A549 (cell line): ENCODE measurements at regions not wholly inside any gene's neighbourhood (a gene's known extent, or its start where the extent isn't known, plus 50 kb on each side); places are given as distances from the start of the nearest gene placed in this dataset.

ENCODE experiments used
- ATAC-seq, 2 experiments: fragments of 200-7000 bp in 1 of 2; fragments of >200 bp in 1 of 2; cut with Nextera tagmentation in 1 of 2; cut with Tn5 transposase in 1 of 2; 3 replicates each; pipeline versions ENCODE4 v1.8.0 to v1.9.1; 2018 to 2020; ENCODE audit warnings: mild to moderate bottlenecking in 1 of 2, moderate library complexity in 1 of 2
- CTCF ChIA-PET: fragments of 300-600 bp; sonication (Branson Sonifier 250); formaldehyde crosslinking; extraction: SDS; loops from one replicate; lab custom pipeline; 2021; ENCODE audit warnings: antibody characterized with exemption, inconsistent platforms; lab: Yijun Ruan, JAX
- POLR2A ChIA-PET: fragments of 350-600 bp; formaldehyde crosslinking; extraction: SDS; loops from one replicate; lab custom pipeline; 2021; ENCODE audit warnings: antibody characterized with exemption, inconsistent platforms; lab: Yijun Ruan, JAX
- DNase-seq, 2 experiments: peaks; one replicate each; pipeline versions ENCODE4 v3.0.0 to v3.0.0-alpha.2; 2011 to 2016; ENCODE audit warnings: low read depth in 1 of 2, low spot score in 1 of 2
- FAIRE-seq: peaks from 2 replicates; lab custom pipeline; 2011; peaks lifted over from hg19 to GRCh38; lab: Jason Lieb, UNC
- H3K27ac ChIP-seq, 2 experiments: fragments of >200 bp; sonication (Bioruptor Twin); formaldehyde crosslinking; 3 replicates each; pipeline ENCODE4 v1.5.1; 2016 to 2017
- H3K4me1 ChIP-seq: fragments of >200 bp; sonication (Bioruptor Twin); formaldehyde crosslinking; 3 replicates; pipeline ENCODE4 v1.6.1; 2016
- H3K4me2 ChIP-seq: fragments of >200 bp; sonication (Bioruptor Twin); formaldehyde crosslinking; 3 replicates; pipeline ENCODE4 v1.6.1; 2016
- H3K4me3 ChIP-seq: fragments of >200 bp; sonication (Bioruptor Twin); formaldehyde crosslinking; 3 replicates; pipeline ENCODE4 v1.5.1; 2016
- H3K9me3 ChIP-seq: fragments of >200 bp; sonication (Bioruptor Twin); formaldehyde crosslinking; 3 replicates; pipeline ENCODE4 v1.6.1; 2016
- BCL3 ChIP-seq: fragments of >200 bp; sonication (Bioruptor Twin); formaldehyde crosslinking; IDR thresholded peaks from 3 replicates; pipeline ENCODE4 v1.6.1; 2016
- BHLHE40 ChIP-seq: IDR thresholded peaks from 2 replicates; pipeline ENCODE4 v1.6.1; 2012; ENCODE audit warnings: low read depth, low read length, inconsistent platforms
- CHD4 ChIP-seq: fragments of 200-600 bp; sonication (generic); IDR thresholded peaks from 2 replicates; pipeline ENCODE4 v1.6.1; 2016; ENCODE audit warnings: antibody characterized with exemption, mild to moderate bottlenecking, borderline replicate concordance
- EHF ChIP-seq: fragments of 250-450 bp; sonication (Bioruptor Pico); IDR thresholded peaks from 2 replicates; pipeline ENCODE4 v1.5.0; 2020; ENCODE audit warnings: mild to moderate bottlenecking
- EHMT2 ChIP-seq: fragments of 200-600 bp; sonication (generic); IDR thresholded peaks from 2 replicates; pipeline ENCODE4 v1.6.1; 2016; ENCODE audit warnings: antibody characterized with exemption, low read depth, mild to moderate bottlenecking, moderate library complexity
- ESRRA ChIP-seq: fragments of 150-350 bp; IDR thresholded peaks from 2 replicates; pipeline ENCODE4 v1.6.1; 2014; ENCODE audit warnings: mild to moderate bottlenecking, low read length, borderline replicate concordance
- FOSL2 ChIP-seq, 2 experiments: fragments of 450-650 bp in 1 of 2; fragments of >200 bp in 1 of 2; sonication (Bioruptor Twin) in 1 of 2; formaldehyde crosslinking; IDR thresholded peaks; 2 replicates each; pipeline versions ENCODE4 v1.5.0 to v1.6.1; 2016 to 2020; ENCODE audit warnings: mild to moderate bottlenecking in 1 of 2, moderate library complexity in 1 of 2
- GATA3 ChIP-seq: IDR thresholded peaks from 2 replicates; pipeline ENCODE4 v1.6.1; 2012; ENCODE audit warnings: borderline replicate concordance
- HDAC2 ChIP-seq: fragments of 200-600 bp; sonication (generic); IDR thresholded peaks from 2 replicates; pipeline ENCODE4 v1.6.1; 2016
- HES2 ChIP-seq: fragments of >200 bp; sonication (Bioruptor Twin); formaldehyde crosslinking; IDR thresholded peaks from 2 replicates; pipeline ENCODE4 v1.6.1; 2016
- HEYL ChIP-seq: fragments of 250-450 bp; sonication (Bioruptor Pico); IDR thresholded peaks from 2 replicates; pipeline ENCODE4 v1.8.0; 2021; ENCODE audit warnings: mild to moderate bottlenecking, moderate library complexity
- JUN ChIP-seq, 2 experiments: fragments of >200 bp; sonication (Bioruptor Twin); formaldehyde crosslinking; IDR thresholded peaks; 2 replicates in 1 of 2; 3 replicates in 1 of 2; pipeline ENCODE4 v1.6.1; 2016 to 2017
- JUNB ChIP-seq: fragments of >200 bp; sonication (Bioruptor Twin); formaldehyde crosslinking; IDR thresholded peaks from 2 replicates; pipeline ENCODE4 v1.6.1; 2016
- MAX ChIP-seq: IDR thresholded peaks from 2 replicates; pipeline ENCODE4 v1.6.1; 2012
- MAZ ChIP-seq: fragments of 150-350 bp; IDR thresholded peaks from 2 replicates; pipeline ENCODE4 v1.6.1; 2014; ENCODE audit warnings: antibody characterized with exemption, low read depth, low read length, borderline replicate concordance
- MYC ChIP-seq: IDR thresholded peaks from 2 replicates; pipeline ENCODE4 v1.6.1; 2012; ENCODE audit warnings: mild to moderate bottlenecking, inconsistent platforms, low read length, improper control_type of control experiment, borderline replicate concordance
- NR3C1 ChIP-seq: fragments of >200 bp; sonication (Bioruptor Twin); formaldehyde crosslinking; IDR thresholded peaks from 3 replicates; pipeline ENCODE4 v1.6.1; 2017
- PBX3 ChIP-seq: IDR thresholded peaks from 2 replicates; pipeline ENCODE4 v1.6.1; 2012
- POLR2A ChIP-seq: IDR thresholded peaks from 2 replicates; pipeline ENCODE4 v1.6.1; 2012; ENCODE audit warnings: mild to moderate bottlenecking, low read length
- RAD21 ChIP-seq, 2 experiments: fragments of >200 bp in 1 of 2; sonication (Bioruptor Twin) in 1 of 2; formaldehyde crosslinking in 1 of 2; IDR thresholded peaks in 1 of 2; conservative IDR thresholded peaks in 1 of 2; 2 replicates in 1 of 2; 3 replicates in 1 of 2; pipeline ENCODE4 v1.6.1; 2012 to 2018; ENCODE audit warnings: inconsistent platforms in 1 of 2
- REST ChIP-seq: fragments of 200-600 bp; sonication (generic); IDR thresholded peaks from 2 replicates; pipeline ENCODE4 v1.6.1; 2016; ENCODE audit warnings: antibody characterized with exemption, mild to moderate bottlenecking, moderate library complexity
- TP53 ChIP-seq: fragments of 250-450 bp; sonication (Bioruptor Pico); IDR thresholded peaks from 2 replicates; pipeline ENCODE4 v1.5.0; 2021; ENCODE audit warnings: mild to moderate bottlenecking, moderate library complexity
- ZC3H11A ChIP-seq: fragments of 450-650 bp; IDR thresholded peaks from 2 replicates; pipeline ENCODE4 v1.6.1; 2014; ENCODE audit warnings: antibody characterized with exemption, mild to moderate bottlenecking
- ZNF302 ChIP-seq: fragments of 250-450 bp; sonication (Bioruptor Pico); IDR thresholded peaks from 2 replicates; pipeline ENCODE4 v1.9.0; 2021; ENCODE audit warnings: inconsistent platforms, mild to moderate bottlenecking, moderate library complexity
- ZSCAN20 ChIP-seq: fragments of 250-450 bp; sonication (Bioruptor Pico); IDR thresholded peaks from 2 replicates; pipeline ENCODE4 v1.8.0; 2022; ENCODE audit warnings: mild to moderate bottlenecking, moderate library complexity
- WGBS: methylation state at CpG from one replicate; pipeline ENCODE4 v1.1.6; 2017; ENCODE audit errors: missing lambda C conversion rate; 5-methylcytosine and 5-hydroxymethylcytosine counted together

GRCh38 chr13:107066355-107066754 is 498.4 kb upstream of the ARGLU1 start (continued):
- TF ChIP-seq PBX3: no peak
- no peak for TF ChIP-seq EHMT2
- TF ChIP-seq HEYL (CRISPR knock-in tag): no peak
- TF ChIP-seq MAX: no peak
- TF ChIP-seq ZC3H11A: no peak
- no peak for TF ChIP-seq MYC

- Histone ChIP-seq H3K9me3 (no peaks in the 10 kb centered on the region), H3K4me1 (no peaks in the 10 kb centered on the region), H3K4me3 (no peak overlapping the region), H3K4me2 (no peak overlapping the region), H3K27ac (no peak overlapping the region)
- ChIA-PET POLR2A (no interaction called here), CTCF (no interaction called here)
- DNase-seq (no peak), ATAC-seq (no peak), FAIRE-seq (no peak)
- 25% methylated on average over 2 of the region's 3 CpGs for WGBS
- no peak for TF ChIP-seq ESRRA
- no peak for TF ChIP-seq ZSCAN20 (CRISPR knock-in tag)
- TF ChIP-seq REST: no peak
- no peak for TF ChIP-seq JUN (IDR thresholded peaks at IDR 0.05)
- no peak for TF ChIP-seq MAX
- TF ChIP-seq FOSL2 (IDR thresholded peaks at IDR 0.05): no peak
- no peak for TF ChIP-seq FOSL2 (CRISPR knock-in tag; IDR thresholded peaks at IDR 0.05)
- no peak for TF ChIP-seq HES2
- no peak for TF ChIP-seq NR3C1
- TF ChIP-seq BHLHE40: no peak
Measured at GRCh38 chr13:107065036-107065435, 497.1 kb upstream of the ARGLU1 start.

- POLR2A ChIA-PET: no interaction called here
- DNase-seq (no peak), FAIRE-seq (no peak), ATAC-seq (no peak)
- CTCF ChIA-PET: no interaction called here
- no peaks in the 10 kb centered on the region for H3K9me3 ChIP-seq
- H3K4me3 ChIP-seq: no peak overlapping the region
- TF ChIP-seq BHLHE40: no peak
- TF ChIP-seq MAZ: no peak
- TF ChIP-seq HES2: no peak
- no peak for TF ChIP-seq BCL3
- TF ChIP-seq MYC: no peak
- TF ChIP-seq EHF (CRISPR knock-in tag): no peak
- TF ChIP-seq HDAC2: no peak
- no peak for TF ChIP-seq ZNF302 (CRISPR knock-in tag)
- TF ChIP-seq JUNB: no peak
- TF ChIP-seq GATA3: no peak
- no peak for TF ChIP-seq POLR2A
- TF ChIP-seq RAD21 (conservative IDR thresholded peaks at IDR 0.05 in 1 of 2, IDR thresholded peaks at IDR 0.05 in 1 of 2): no peak
- TF ChIP-seq TP53 (CRISPR knock-in tag): no peak
- no peak for TF ChIP-seq ZC3H11A
- TF ChIP-seq CHD4: no peak
- no peak overlapping the region for H3K4me2 ChIP-seq
- H3K27ac ChIP-seq: no peak overlapping the region
- WGBS: 1% methylated on average over 3 of the region's 3 CpGs
- no peaks in the 10 kb centered on the region for H3K4me1 ChIP-seq
Measured at GRCh38 chr13:107057028-107057631, 489.2 kb upstream of the ARGLU1 start.
